HEK293 (cell line): ENCODE measurements at regions not wholly inside any gene's neighbourhood (a gene's known extent, or its start where the extent isn't known, plus 50 kb on each side); places are given as distances from the start of the nearest gene placed in this dataset.

ENCODE experiments used
- CTCF ChIA-PET: fragments of 350-600 bp; formaldehyde crosslinking; extraction: SDS; loops from one replicate; lab custom pipeline; 2021; ENCODE audit warnings: antibody characterized with exemption; lab: Yijun Ruan, JAX
- POLR2A ChIA-PET: fragments of 300-600 bp; formaldehyde crosslinking; extraction: SDS; loops from one replicate; lab custom pipeline; 2020; ENCODE audit warnings: antibody characterized with exemption, inconsistent platforms; lab: Yijun Ruan, JAX
- H3K27ac ChIP-seq: fragments of 200-500 bp; sonication (Bioruptor generic); 2 replicates; pipeline ENCODE4 v1.5.1; 2014; ENCODE audit warnings: low read depth, low read length, control low read depth, inconsistent platforms; ENCODE audit errors: extremely low read depth
- H3K36me3 ChIP-seq, 2 experiments: fragments of 200-500 bp in 1 of 2; sonication (Bioruptor generic) in 1 of 2; 1 replicate in 1 of 2; 2 replicates in 1 of 2; pipeline ENCODE4 v1.5.1; 2014 to 2017; ENCODE audit warnings: inconsistent platforms in 2 of 2, low read length in 2 of 2; ENCODE audit not compliant: control insufficient read depth in 2 of 2, insufficient read depth in 1 of 2
- H3K4me1 ChIP-seq: fragments of 200-500 bp; sonication (Bioruptor generic); 2 replicates; pipeline ENCODE4 v1.5.1; 2014; ENCODE audit warnings: mild to moderate bottlenecking, low read length, inconsistent platforms; ENCODE audit not compliant: control insufficient read depth, insufficient read depth
- H3K4me3 ChIP-seq: 2 replicates; pipeline ENCODE4 v1.5.1; 2011; ENCODE audit warnings: low read depth, mild to moderate bottlenecking, control low read depth, low read length, moderate library complexity
- H3K9me3 ChIP-seq: fragments of 200-500 bp; sonication (Bioruptor generic); 2 replicates; pipeline ENCODE4 v1.5.1; 2014; ENCODE audit warnings: low read depth, low read length, inconsistent platforms; ENCODE audit not compliant: control insufficient read depth, insufficient read depth
- BCL11B ChIP-seq: fragments of 450-650 bp; formaldehyde crosslinking; IDR thresholded peaks from 2 replicates; pipeline ENCODE4 v1.5.1; 2016; ENCODE audit warnings: low read depth, missing biosample characterization, missing genetic modification characterization
- MYNN ChIP-seq: fragments of 450-650 bp; formaldehyde crosslinking; IDR thresholded peaks from 2 replicates; pipeline ENCODE4 v1.5.1; 2016; ENCODE audit warnings: missing biosample characterization, missing genetic modification characterization, borderline replicate concordance
- MZF1 ChIP-seq: fragments of 450-650 bp; formaldehyde crosslinking; IDR thresholded peaks from 2 replicates; pipeline ENCODE4 v1.5.1; 2017; ENCODE audit warnings: missing biosample characterization, missing genetic modification characterization, borderline replicate concordance
- OVOL3 ChIP-seq: fragments of 450-650 bp; formaldehyde crosslinking; IDR thresholded peaks from 2 replicates; pipeline ENCODE4 v1.5.1; 2016; ENCODE audit warnings: missing biosample characterization, missing genetic modification characterization
- PBX3 ChIP-seq: sonication (generic); formaldehyde crosslinking; IDR thresholded peaks from 2 replicates; pipeline ENCODE4 v1.8.1; 2022; ENCODE audit warnings: mild to moderate bottlenecking, moderate library complexity, missing genetic modification reagents
- PRDM4 ChIP-seq: fragments of 450-650 bp; formaldehyde crosslinking; IDR thresholded peaks from 2 replicates; pipeline ENCODE4 v1.5.1; 2017; ENCODE audit warnings: missing biosample characterization, missing genetic modification characterization
- SALL2 ChIP-seq: fragments of 450-650 bp; formaldehyde crosslinking; IDR thresholded peaks from 2 replicates; pipeline ENCODE4 v1.5.0; 2017; ENCODE audit warnings: missing biosample characterization, mild to moderate bottlenecking, missing genetic modification characterization, borderline replicate concordance
- SCRT1 ChIP-seq: fragments of 450-650 bp; formaldehyde crosslinking; IDR thresholded peaks from 2 replicates; pipeline ENCODE4 v1.5.1; 2016; ENCODE audit warnings: missing biosample characterization, missing genetic modification characterization, borderline replicate concordance
- ZBTB17 ChIP-seq: fragments of 450-650 bp; formaldehyde crosslinking; IDR thresholded peaks from 2 replicates; pipeline ENCODE4 v1.5.1; 2016; ENCODE audit warnings: missing biosample characterization, missing genetic modification characterization
- ZNF155 ChIP-seq: fragments of 450-650 bp; formaldehyde crosslinking; IDR thresholded peaks from 2 replicates; pipeline ENCODE4 v1.5.1; 2016; ENCODE audit warnings: missing biosample characterization, missing genetic modification characterization
- ZNF221 ChIP-seq: fragments of 450-650 bp; formaldehyde crosslinking; IDR thresholded peaks from 2 replicates; pipeline ENCODE4 v1.5.1; 2017; ENCODE audit warnings: missing biosample characterization, missing genetic modification characterization, borderline replicate concordance
- ZNF248 ChIP-seq: fragments of 450-650 bp; formaldehyde crosslinking; IDR thresholded peaks from 2 replicates; pipeline ENCODE4 v1.5.1; 2017; ENCODE audit warnings: missing biosample characterization, missing genetic modification characterization
- ZNF280D ChIP-seq: fragments of 450-650 bp; formaldehyde crosslinking; IDR thresholded peaks from 2 replicates; pipeline ENCODE4 v1.5.1; 2016; ENCODE audit warnings: missing biosample characterization, missing genetic modification characterization
- ZNF366 ChIP-seq: fragments of 450-650 bp; formaldehyde crosslinking; conservative IDR thresholded peaks from 2 replicates; pipeline ENCODE4 v1.5.1; 2016; ENCODE audit warnings: missing biosample characterization, missing genetic modification characterization
- ZNF37A ChIP-seq: fragments of 450-650 bp; IDR thresholded peaks from 2 replicates; pipeline ENCODE4 v1.5.1; 2018; ENCODE audit warnings: missing biosample characterization, missing genetic modification characterization
- ZNF391 ChIP-seq: fragments of 450-650 bp; formaldehyde crosslinking; IDR thresholded peaks from 2 replicates; pipeline ENCODE4 v1.5.1; 2016; ENCODE audit warnings: low read depth, missing biosample characterization, missing genetic modification characterization, borderline replicate concordance
- ZNF433 ChIP-seq: fragments of 450-650 bp; formaldehyde crosslinking; IDR thresholded peaks from 2 replicates; pipeline ENCODE4 v1.5.1; 2016; ENCODE audit warnings: missing biosample characterization, missing genetic modification characterization, low read depth
- ZNF544 ChIP-seq: fragments of 450-650 bp; formaldehyde crosslinking; IDR thresholded peaks from 2 replicates; pipeline ENCODE4 v1.5.0; 2017; ENCODE audit warnings: missing biosample characterization, missing genetic modification characterization
- ZNF623 ChIP-seq: fragments of 450-650 bp; formaldehyde crosslinking; IDR thresholded peaks from 2 replicates; pipeline ENCODE4 v1.5.1; 2016; ENCODE audit warnings: missing biosample characterization, missing genetic modification characterization
- ZXDB ChIP-seq: fragments of 450-650 bp; formaldehyde crosslinking; IDR thresholded peaks from 2 replicates; pipeline ENCODE4 v1.5.1; 2016; ENCODE audit warnings: missing biosample characterization, missing genetic modification characterization
- TF ChIP-seq, protein P1 (sequence below): fragments of 450-650 bp; formaldehyde crosslinking; IDR thresholded peaks from 2 replicates; pipeline ENCODE4 v1.5.1; 2016; ENCODE audit warnings: missing biosample characterization, missing genetic modification characterization, low read depth
- TF ChIP-seq, protein P2 (sequence below): IDR thresholded peaks from 2 replicates; pipeline ENCODE4 v1.6.1; 2011; ENCODE audit warnings: mild to moderate bottlenecking, low read depth, low read length, borderline replicate concordance
- TF ChIP-seq, protein P3 (sequence below): fragments of 450-650 bp; formaldehyde crosslinking; IDR thresholded peaks from 2 replicates; pipeline ENCODE4 v1.5.1; 2016; ENCODE audit warnings: missing biosample characterization, missing genetic modification characterization
- TF ChIP-seq, protein P4 (sequence below): fragments of 450-650 bp; formaldehyde crosslinking; IDR thresholded peaks from 2 replicates; pipeline ENCODE4 v1.5.1; 2016; ENCODE audit warnings: missing biosample characterization, missing genetic modification characterization

GRCh38 chr4:52372747-52373146 is 286.4 kb downstream of the USP46 start (continued):
- TF ChIP-seq MYNN (no peak), PRDM4 (tag by site-specific recombination) (no peak), MZF1 (tag by site-specific recombination) (no peak), ZNF280D (no peak), ZBTB17 (tag by site-specific recombination) (no peak), ZXDB (tag by site-specific recombination) (no peak), ZNF155 (tag by site-specific recombination) (no peak)

DNA sequence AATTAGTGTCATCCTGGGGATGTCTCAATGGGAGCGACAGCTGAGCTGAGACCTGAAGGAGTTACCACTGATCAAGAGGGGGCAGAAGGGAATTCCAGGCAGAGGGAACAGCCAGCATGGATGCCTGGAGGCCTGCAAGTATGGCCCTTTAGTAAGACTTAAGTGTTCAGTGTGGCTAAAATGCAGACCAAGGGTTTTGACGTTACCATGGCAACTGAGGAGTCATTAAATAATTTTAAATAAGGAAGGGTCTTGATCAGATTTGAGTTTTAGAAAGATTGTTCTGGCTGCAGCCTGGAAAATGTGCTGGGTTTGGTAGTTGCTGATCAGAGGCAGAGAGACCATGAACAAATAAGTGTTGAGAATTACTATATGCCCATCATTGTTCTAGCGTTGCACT is 285.5 kb downstream of the USP46 start:
- no peak overlapping the region for H3K27ac ChIP-seq
- no peaks in the 10 kb centered on the region for H3K9me3 ChIP-seq
- H3K36me3 ChIP-seq = no peaks in the 10 kb centered on the region
- ChIA-PET POLR2A (no interaction called here), CTCF (no interaction called here)
- no peaks in the 10 kb centered on the region; the same call in 1 of the 2 replicates for H3K4me1 ChIP-seq
- no peak overlapping the region for H3K4me3 ChIP-seq
- TF ChIP-seq PBX3 (CRISPR knock-in tag) (no peak), ZNF623 (tag by site-specific recombination) (no peak), ZNF544 (tag by site-specific recombination) (no peak), ZNF391 (tag by site-specific recombination) (no peak), SCRT1 (tag by site-specific recombination) (no peak), ZNF366 (tag by site-specific recombination) (no peak), SALL2 (tag by site-specific recombination) (no peak), ZNF155 (tag by site-specific recombination) (no peak), ZNF248 (tag by site-specific recombination) (no peak), ZNF37A (tag by site-specific recombination) (no peak), ZNF433 (tag by site-specific recombination) (no peak), ZNF221 (tag by site-specific recombination) (no peak), OVOL3 (tag by site-specific recombination) (no peak), BCL11B (tag by site-specific recombination) (no peak)
- TF ChIP-seq, protein P1, sequence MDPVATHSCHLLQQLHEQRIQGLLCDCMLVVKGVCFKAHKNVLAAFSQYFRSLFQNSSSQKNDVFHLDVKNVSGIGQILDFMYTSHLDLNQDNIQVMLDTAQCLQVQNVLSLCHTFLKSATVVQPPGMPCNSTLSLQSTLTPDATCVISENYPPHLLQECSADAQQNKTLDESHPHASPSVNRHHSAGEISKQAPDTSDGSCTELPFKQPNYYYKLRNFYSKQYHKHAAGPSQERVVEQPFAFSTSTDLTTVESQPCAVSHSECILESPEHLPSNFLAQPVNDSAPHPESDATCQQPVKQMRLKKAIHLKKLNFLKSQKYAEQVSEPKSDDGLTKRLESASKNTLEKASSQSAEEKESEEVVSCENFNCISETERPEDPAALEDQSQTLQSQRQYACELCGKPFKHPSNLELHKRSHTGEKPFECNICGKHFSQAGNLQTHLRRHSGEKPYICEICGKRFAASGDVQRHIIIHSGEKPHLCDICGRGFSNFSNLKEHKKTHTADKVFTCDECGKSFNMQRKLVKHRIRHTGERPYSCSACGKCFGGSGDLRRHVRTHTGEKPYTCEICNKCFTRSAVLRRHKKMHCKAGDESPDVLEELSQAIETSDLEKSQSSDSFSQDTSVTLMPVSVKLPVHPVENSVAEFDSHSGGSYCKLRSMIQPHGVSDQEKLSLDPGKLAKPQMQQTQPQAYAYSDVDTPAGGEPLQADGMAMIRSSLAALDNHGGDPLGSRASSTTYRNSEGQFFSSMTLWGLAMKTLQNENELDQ (tag by site-specific recombination) = no peak
- TF ChIP-seq, protein P2, sequence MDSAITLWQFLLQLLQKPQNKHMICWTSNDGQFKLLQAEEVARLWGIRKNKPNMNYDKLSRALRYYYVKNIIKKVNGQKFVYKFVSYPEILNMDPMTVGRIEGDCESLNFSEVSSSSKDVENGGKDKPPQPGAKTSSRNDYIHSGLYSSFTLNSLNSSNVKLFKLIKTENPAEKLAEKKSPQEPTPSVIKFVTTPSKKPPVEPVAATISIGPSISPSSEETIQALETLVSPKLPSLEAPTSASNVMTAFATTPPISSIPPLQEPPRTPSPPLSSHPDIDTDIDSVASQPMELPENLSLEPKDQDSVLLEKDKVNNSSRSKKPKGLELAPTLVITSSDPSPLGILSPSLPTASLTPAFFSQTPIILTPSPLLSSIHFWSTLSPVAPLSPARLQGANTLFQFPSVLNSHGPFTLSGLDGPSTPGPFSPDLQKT = no peak
- TF ChIP-seq, protein P3, sequence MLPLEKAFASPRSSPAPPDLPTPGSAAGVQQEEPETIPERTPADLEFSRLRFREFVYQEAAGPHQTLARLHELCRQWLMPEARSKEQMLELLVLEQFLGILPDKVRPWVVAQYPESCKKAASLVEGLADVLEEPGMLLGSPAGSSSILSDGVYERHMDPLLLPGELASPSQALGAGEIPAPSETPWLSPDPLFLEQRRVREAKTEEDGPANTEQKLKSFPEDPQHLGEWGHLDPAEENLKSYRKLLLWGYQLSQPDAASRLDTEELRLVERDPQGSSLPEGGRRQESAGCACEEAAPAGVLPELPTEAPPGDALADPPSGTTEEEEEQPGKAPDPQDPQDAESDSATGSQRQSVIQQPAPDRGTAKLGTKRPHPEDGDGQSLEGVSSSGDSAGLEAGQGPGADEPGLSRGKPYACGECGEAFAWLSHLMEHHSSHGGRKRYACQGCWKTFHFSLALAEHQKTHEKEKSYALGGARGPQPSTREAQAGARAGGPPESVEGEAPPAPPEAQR = no peak
- TF ChIP-seq, protein P4, sequence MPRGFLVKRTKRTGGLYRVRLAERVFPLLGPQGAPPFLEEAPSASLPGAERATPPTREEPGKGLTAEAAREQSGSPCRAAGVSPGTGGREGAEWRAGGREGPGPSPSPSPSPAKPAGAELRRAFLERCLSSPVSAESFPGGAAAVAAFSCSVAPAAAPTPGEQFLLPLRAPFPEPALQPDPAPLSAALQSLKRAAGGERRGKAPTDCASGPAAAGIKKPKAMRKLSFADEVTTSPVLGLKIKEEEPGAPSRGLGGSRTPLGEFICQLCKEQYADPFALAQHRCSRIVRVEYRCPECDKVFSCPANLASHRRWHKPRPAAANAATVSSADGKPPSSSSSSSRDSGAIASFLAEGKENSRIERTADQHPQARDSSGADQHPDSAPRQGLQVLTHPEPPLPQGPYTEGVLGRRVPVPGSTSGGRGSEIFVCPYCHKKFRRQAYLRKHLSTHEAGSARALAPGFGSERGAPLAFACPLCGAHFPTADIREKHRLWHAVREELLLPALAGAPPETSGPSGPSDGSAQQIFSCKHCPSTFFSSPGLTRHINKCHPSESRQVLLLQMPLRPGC = no peak
